ENCODE measurements at regions not wholly inside any gene's neighbourhood (a gene's known extent, or its start where the extent isn't known, plus 50 kb on each side); places are given as distances from the start of the nearest gene placed in this dataset.

- DNase-seq, result peak; percentile 61
Observed at GRCh38 chr18:60978338-60978737, 354.9 kb upstream of the CDH20 start.

- DNase-seq, result no peak
Observed at GRCh38 chr18:60980422-60981005, 352.7 kb upstream of the CDH20 start.

GRCh38 chr18:60981682-60982328 lies 351.4 kb upstream of the CDH20 start:
- DNase-seq, result peak; percentile 74

- no peak for DNase-seq
Observed at GRCh38 chr18:60982329-60982695, 350.9 kb upstream of the CDH20 start.

GRCh38 chr18:60982928-60983327 lies 350.3 kb upstream of the CDH20 start:
- DNase-seq, result no peak

- no peak for DNase-seq
Observed at GRCh38 chr18:60984510-60984909, 348.7 kb upstream of the CDH20 start.

GRCh38 chr18:60987963-60988362 lies 345.3 kb upstream of the CDH20 start:
- no peak for DNase-seq

- no peak for DNase-seq
Observed at GRCh38 chr18:60996326-60996725, 336.9 kb upstream of the CDH20 start.

GRCh38 chr18:60996822-60997221 lies 336.4 kb upstream of the CDH20 start:
- no peak for DNase-seq

- no peak for DNase-seq
Observed at GRCh38 chr18:61001138-61001537, 332.1 kb upstream of the CDH20 start.

GRCh38 chr18:61006687-61007224 lies 326.5 kb upstream of the CDH20 start:
- no peak for DNase-seq

- no peak for DNase-seq
Observed at GRCh38 chr18:61019338-61020301, 313.6 kb upstream of the CDH20 start.

- DNase-seq, result no peak
Observed at GRCh38 chr18:61025596-61025995, 307.6 kb upstream of the CDH20 start.

GRCh38 chr18:61031626-61032025 lies 301.6 kb upstream of the CDH20 start:
- DNase-seq, result no peak

GRCh38 chr18:61034580-61034979 lies 298.6 kb upstream of the CDH20 start:
- no peak for DNase-seq

- DNase-seq, result no peak
Observed at GRCh38 chr18:61039251-61039650, 294.0 kb upstream of the CDH20 start.

- DNase-seq, result no peak
Observed at GRCh38 chr18:61047794-61048193, 285.4 kb upstream of the CDH20 start.

GRCh38 chr18:61057443-61057842 lies 275.8 kb upstream of the CDH20 start:
- DNase-seq, result no peak

GRCh38 chr18:61062258-61062657 lies 271.0 kb upstream of the CDH20 start:
- DNase-seq, result peak; percentile 9

GRCh38 chr18:61064911-61065310 lies 268.3 kb upstream of the CDH20 start:
- DNase-seq, result no peak

- no peak for DNase-seq
Observed at GRCh38 chr18:61076986-61077385, 256.2 kb upstream of the CDH20 start.

GRCh38 chr18:61079714-61080113 lies 253.5 kb upstream of the CDH20 start:
- DNase-seq, result no peak

All from renal pelvis (tissue), 1 donor.